Hepatocyte (in vitro differentiated cells): ENCODE measurements at regions not wholly inside any gene's neighbourhood (a gene's known extent, or its start where the extent isn't known, plus 50 kb on each side); places are given as distances from the start of the nearest gene placed in this dataset.

Experiments
- DNase-seq: peaks from one replicate; pipeline ENCODE4 v3.0.0-alpha.2; 2016; ENCODE audit warnings: low spot score
- H2AFZ ChIP-seq: fragments of 200-600 bp; sonication (generic); 2 replicates; pipeline ENCODE4 v1.6.0; 2016; ENCODE audit warnings: antibody characterized with exemption, mild to moderate bottlenecking
- H3K27ac ChIP-seq: fragments of 200-600 bp; sonication (generic); 2 replicates; pipeline ENCODE4 v1.5.1; 2016; ENCODE audit warnings: mild to moderate bottlenecking
- H3K27me3 ChIP-seq: fragments of 200-600 bp; sonication (generic); 2 replicates; pipeline ENCODE4 v1.6.1; 2016
- H3K36me3 ChIP-seq: fragments of 200-600 bp; sonication (generic); replicated peaks from 2 replicates; pipeline ENCODE4 v1.5.1; 2016; ENCODE audit warnings: low read depth; ENCODE audit not compliant: insufficient read depth
- H3K4me1 ChIP-seq: fragments of 200-600 bp; sonication (generic); 2 replicates; pipeline ENCODE4 v1.5.1; 2016; ENCODE audit warnings: mild to moderate bottlenecking, moderate library complexity; ENCODE audit not compliant: insufficient read depth
- H3K4me2 ChIP-seq: fragments of 200-600 bp; sonication (generic); 2 replicates; pipeline ENCODE4 v1.6.0; 2016
- H3K4me3 ChIP-seq: fragments of 200-600 bp; sonication (generic); 2 replicates; pipeline ENCODE4 v1.5.1; 2016; ENCODE audit warnings: mild to moderate bottlenecking
- H3K79me2 ChIP-seq: fragments of 200-600 bp; sonication (generic); 2 replicates; pipeline ENCODE4 v1.6.0; 2017; ENCODE audit warnings: mild to moderate bottlenecking
- H3K9me2 ChIP-seq: fragments of 200-600 bp; sonication (generic); replicated peaks from 2 replicates; pipeline ENCODE4 v1.6.0; 2017; ENCODE audit warnings: mild to moderate bottlenecking; ENCODE audit not compliant: insufficient read depth
- H3K9me3 ChIP-seq: fragments of 200-600 bp; sonication (generic); 2 replicates; pipeline ENCODE4 v1.5.1; 2016; ENCODE audit warnings: low read depth, mild to moderate bottlenecking
- H4K20me1 ChIP-seq: fragments of 200-600 bp; sonication (generic); 2 replicates; pipeline ENCODE4 v1.6.0; 2016; ENCODE audit warnings: mild to moderate bottlenecking; ENCODE audit not compliant: insufficient read depth, poor library complexity, severe bottlenecking
- CTCF ChIP-seq: fragments of 200-600 bp; sonication (generic); IDR thresholded peaks from 2 replicates; pipeline ENCODE4 v1.5.1; 2016; ENCODE audit warnings: antibody characterized with exemption, mild to moderate bottlenecking; ENCODE audit not compliant: poor library complexity
- EZH2 ChIP-seq: fragments of 200-600 bp; sonication (generic); IDR thresholded peaks from 2 replicates; pipeline ENCODE4 v1.6.1; 2016; ENCODE audit warnings: antibody characterized with exemption, mild to moderate bottlenecking, borderline replicate concordance
- EZH2phosphoT487 ChIP-seq: fragments of 200-600 bp; sonication (generic); IDR thresholded peaks from one replicate; pipeline ENCODE4 v1.6.1; 2018; ENCODE audit warnings: antibody characterized with exemption, mild to moderate bottlenecking, low read depth, moderate library complexity; ENCODE audit not compliant: unreplicated experiment, severe bottlenecking
- WGBS: methylation state at CpG from one replicate; pipeline ENCODE4 v1.1.6; 2016; ENCODE audit warnings: low lambda C conversion rate; ENCODE audit errors: missing lambda C conversion rate; 5-methylcytosine and 5-hydroxymethylcytosine counted together

GRCh38 chr7:131899271-131900030 lies 343.0 kb upstream of the PODXL start:
- Histone ChIP-seq H3K9me3 (no peaks in the 10 kb centered on the region), H3K79me2 (no peaks in the 10 kb centered on the region), H3K9me2 (no peaks in the 10 kb centered on the region), H3K36me3 (no peaks in the 10 kb centered on the region), H3K27me3 (no peaks in the 10 kb centered on the region), H2AFZ (no peak overlapping the region), H4K20me1 (no peaks in the 10 kb centered on the region), H3K4me1 (no peaks in the 10 kb centered on the region), H3K27ac (no peak overlapping the region), H3K4me2 (no peak overlapping the region), H3K4me3 (no peak overlapping the region)
- DNase-seq, result no peak
- TF ChIP-seq CTCF (no peak), EZH2phosphoT487 (no peak), EZH2 (no peak)
- WGBS, result 95% methylated on average over 4 of the region's 4 CpGs

- WGBS, result 68% methylated on average over 3 of the region's 3 CpGs
- Histone ChIP-seq H3K4me3 (no peak overlapping the region), H3K27me3 (no peaks in the 10 kb centered on the region), H2AFZ (no peak overlapping the region), H3K4me2 (no peak overlapping the region), H3K27ac (no peak overlapping the region), H4K20me1 (no peaks in the 10 kb centered on the region), H3K9me3 (no peaks in the 10 kb centered on the region), H3K4me1 (no peaks in the 10 kb centered on the region), H3K36me3 (no peaks in the 10 kb centered on the region), H3K9me2 (no peaks in the 10 kb centered on the region), H3K79me2 (no peaks in the 10 kb centered on the region)
- DNase-seq, result no peak
- TF ChIP-seq EZH2phosphoT487 (no peak), CTCF (no peak), EZH2 (no peak)
These were observed 342.0 kb upstream of the PODXL start for GRCh38 chr7:131898418-131898817.

GRCh38 chr7:131897790-131898165 lies 341.4 kb upstream of the PODXL start:
- Histone ChIP-seq H3K27me3 (no peaks in the 10 kb centered on the region), H3K4me1 (no peaks in the 10 kb centered on the region), H3K4me3 (no peak overlapping the region), H3K9me2 (no peaks in the 10 kb centered on the region), H2AFZ (no peak overlapping the region), H3K79me2 (no peaks in the 10 kb centered on the region), H3K27ac (no peak overlapping the region), H3K9me3 (no peaks in the 10 kb centered on the region), H3K4me2 (no peak overlapping the region), H4K20me1 (no peaks in the 10 kb centered on the region), H3K36me3 (no peaks in the 10 kb centered on the region)
- 44% methylated on average over 2 of the region's 2 CpGs for WGBS
- TF ChIP-seq EZH2phosphoT487 (no peak), CTCF (no peak), EZH2 (no peak)
- no peak for DNase-seq
